GM23248 (cell line): ENCODE measurements at regions not wholly inside any gene's neighbourhood (a gene's known extent, or its start where the extent isn't known, plus 50 kb on each side); places are given as distances from the start of the nearest gene placed in this dataset.

ENCODE experiments used
- EZH2 ChIP-seq: fragments of 200-600 bp; sonication (generic); IDR thresholded peaks from 2 replicates; pipeline ENCODE4 v1.6.1; 2018; ENCODE audit warnings: antibody characterized with exemption, mild to moderate bottlenecking; ENCODE audit not compliant: insufficient read depth, poor library complexity, severe bottlenecking
- EZH2phosphoT487 ChIP-seq: fragments of 200-600 bp; sonication (generic); IDR thresholded peaks from 2 replicates; pipeline ENCODE4 v1.6.1; 2018; ENCODE audit warnings: antibody characterized with exemption, moderate library complexity, mild to moderate bottlenecking, low read depth; ENCODE audit not compliant: insufficient read depth

DNA sequence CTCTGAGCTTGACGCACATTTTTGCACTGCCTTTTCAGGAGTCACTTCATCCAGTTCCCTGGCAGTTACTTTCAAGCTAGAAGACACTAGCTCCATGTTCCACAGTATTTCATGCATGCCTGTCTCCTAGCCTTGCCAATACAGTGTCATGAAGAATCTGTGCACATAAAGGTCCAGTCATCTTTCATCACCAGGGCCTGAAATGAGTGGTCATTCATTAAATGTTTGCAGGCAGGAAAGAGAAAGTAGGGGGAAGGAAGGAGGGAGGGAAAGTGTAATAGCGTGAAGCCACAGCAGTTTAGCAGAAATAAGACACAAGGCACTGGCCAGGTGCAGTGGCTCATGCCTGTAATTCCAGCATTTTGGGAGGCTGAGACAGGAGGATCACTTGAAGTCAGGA, 92.4 kb upstream of the COPS8 start:
- TF ChIP-seq EZH2phosphoT487, result no peak
- no peak for TF ChIP-seq EZH2
